H9 (cell line): ENCODE measurements at regions not wholly inside any gene's neighbourhood (a gene's known extent, or its start where the extent isn't known, plus 50 kb on each side); places are given as distances from the start of the nearest gene placed in this dataset.

ENCODE experiments used
- DNase-seq: peaks from one replicate; pipeline ENCODE4 v3.0.0-alpha.2; 2017
- H2AFZ ChIP-seq: one replicate; pipeline ENCODE4 v1.6.1; 2013; ENCODE audit warnings: mild to moderate bottlenecking, low read length, control low read depth, moderate library complexity
- H2AK5ac ChIP-seq: 2 replicates; pipeline ENCODE4 v1.6.1; 2013; ENCODE audit warnings: low read length, control low read depth, mixed read lengths; ENCODE audit not compliant: insufficient read length
- H2BK120ac ChIP-seq: one replicate; pipeline ENCODE4 v1.6.1; 2013; ENCODE audit warnings: low read depth, mild to moderate bottlenecking, low read length, control low read depth, inconsistent platforms; ENCODE audit not compliant: poor library complexity, severe bottlenecking
- H2BK12ac ChIP-seq: 2 replicates; pipeline ENCODE4 v1.6.1; 2013; ENCODE audit warnings: low read length, control low read depth, mixed read lengths, low read depth; ENCODE audit not compliant: insufficient read length
- H2BK15ac ChIP-seq: 2 replicates; pipeline ENCODE4 v1.6.1; 2013; ENCODE audit warnings: low read depth, low read length, control low read depth
- H2BK20ac ChIP-seq: one replicate; pipeline ENCODE4 v1.6.1; 2013; ENCODE audit warnings: low read depth, mild to moderate bottlenecking, low read length, control low read depth, inconsistent platforms; ENCODE audit not compliant: poor library complexity, severe bottlenecking
- H2BK5ac ChIP-seq: 2 replicates; pipeline ENCODE4 v1.6.1; 2013; ENCODE audit warnings: low read length, control low read depth, mixed read lengths; ENCODE audit not compliant: insufficient read length
- H3K14ac ChIP-seq: 2 replicates; pipeline ENCODE4 v1.6.1; 2013; ENCODE audit warnings: low read length, control low read depth; ENCODE audit not compliant: insufficient read depth
- H3K18ac ChIP-seq: 2 replicates; pipeline ENCODE4 v1.6.1; 2013; ENCODE audit warnings: low read depth, mild to moderate bottlenecking, mixed read lengths, low read length, control low read depth; ENCODE audit not compliant: insufficient read length
- H3K23ac ChIP-seq: 2 replicates; pipeline ENCODE4 v1.6.1; 2013; ENCODE audit warnings: low read length, control low read depth, mixed read lengths, low read depth; ENCODE audit not compliant: insufficient read length
- H3K23me2 ChIP-seq: 2 replicates; pipeline ENCODE4 v1.6.1; 2013; ENCODE audit warnings: low read depth, mild to moderate bottlenecking, mixed read lengths, low read length, control low read depth; ENCODE audit not compliant: insufficient read length, poor library complexity, severe bottlenecking
- H3K27ac ChIP-seq: 2 replicates; pipeline ENCODE4 v1.5.1; 2013; ENCODE audit warnings: low read length, control low read depth, mixed read lengths, low read depth; ENCODE audit not compliant: insufficient read length
- H3K27me3 ChIP-seq: 2 replicates; pipeline ENCODE4 v1.6.1; 2013; ENCODE audit warnings: low read length, control low read depth, inconsistent platforms; ENCODE audit not compliant: insufficient read depth
- H3K4ac ChIP-seq: 2 replicates; pipeline ENCODE4 v1.6.1; 2013; ENCODE audit warnings: low read depth, mild to moderate bottlenecking, control low read depth, inconsistent platforms, low read length, moderate library complexity
- H3K4me1 ChIP-seq: 2 replicates; pipeline ENCODE4 v1.6.1; 2013; ENCODE audit warnings: low read length, control low read depth, inconsistent platforms; ENCODE audit not compliant: insufficient read depth
- H3K4me2 ChIP-seq: 2 replicates; pipeline ENCODE4 v1.6.1; 2013; ENCODE audit warnings: low read length, control low read depth, mixed read lengths; ENCODE audit not compliant: insufficient read length, insufficient read depth
- H3K56ac ChIP-seq: 2 replicates; pipeline ENCODE4 v1.6.1; 2013; ENCODE audit warnings: low read depth, mild to moderate bottlenecking, mixed read lengths, low read length, control low read depth; ENCODE audit not compliant: insufficient read length
- H3K79me1 ChIP-seq: 2 replicates; pipeline ENCODE4 v1.6.1; 2013; ENCODE audit warnings: low read depth, mild to moderate bottlenecking, moderate library complexity, low read length, control low read depth, inconsistent platforms; ENCODE audit not compliant: insufficient read depth, poor library complexity, severe bottlenecking
- H3K79me2 ChIP-seq: 2 replicates; pipeline ENCODE4 v1.6.1; 2013; ENCODE audit warnings: low read length, control low read depth, inconsistent platforms; ENCODE audit not compliant: insufficient read depth
- H3K9ac ChIP-seq: 2 replicates; pipeline ENCODE4 v1.6.1; 2013; ENCODE audit warnings: low read length, control low read depth, mixed read lengths; ENCODE audit not compliant: insufficient read length; ENCODE audit errors: extremely low read depth
- H3K9me3 ChIP-seq: one replicate; pipeline ENCODE4 v1.6.1; 2013; ENCODE audit warnings: low read depth, low read length, inconsistent platforms; ENCODE audit not compliant: control insufficient read depth
- H3T11ph ChIP-seq: one replicate; pipeline ENCODE4 v1.6.1; 2013; ENCODE audit warnings: mild to moderate bottlenecking, low read length, control low read depth, inconsistent platforms
- H4K20me1 ChIP-seq: one replicate; pipeline ENCODE4 v1.6.1; 2013; ENCODE audit not compliant: control insufficient read depth, insufficient read length, insufficient read depth
- H4K5ac ChIP-seq: 2 replicates; pipeline ENCODE4 v1.6.1; 2013; ENCODE audit warnings: low read depth, mild to moderate bottlenecking, mixed read lengths, low read length, control low read depth; ENCODE audit not compliant: insufficient read length
- H4K8ac ChIP-seq: replicated peaks from 2 replicates; pipeline ENCODE4 v1.6.1; 2013; ENCODE audit warnings: low read length, control low read depth, mixed read lengths, low read depth; ENCODE audit not compliant: insufficient read length
- H4K91ac ChIP-seq: 2 replicates; pipeline ENCODE4 v1.6.1; 2013; ENCODE audit warnings: low read depth, mild to moderate bottlenecking, moderate library complexity, mixed read lengths, low read length, control low read depth; ENCODE audit not compliant: insufficient read length
- H3K27ac Mint-ChIP-seq, 3 experiments: 2 replicates in 2 of 3; 3 replicates in 1 of 3; pipeline ENCODE4 v1.8.0; 2020 to 2021; ENCODE audit warnings: mixed read lengths in 3 of 3, mild to moderate bottlenecking in 1 of 3, moderate library complexity in 1 of 3
- H3K27me3 Mint-ChIP-seq: 2 replicates; pipeline ENCODE4 v1.8.0; 2021; ENCODE audit warnings: low read depth, mild to moderate bottlenecking, moderate library complexity, mixed read lengths
- H3K36me3 Mint-ChIP-seq, 3 experiments: 2 replicates in 2 of 3; 3 replicates in 1 of 3; pipeline ENCODE4 v1.8.0; 2020 to 2021; ENCODE audit warnings: low read depth in 3 of 3, mixed read lengths in 3 of 3; ENCODE audit not compliant: insufficient read depth in 1 of 3
- H3K4me1 Mint-ChIP-seq, 2 experiments: 2 replicates each; pipeline ENCODE4 v1.8.0; 2020; ENCODE audit warnings: mixed read lengths in 2 of 2
- H3K4me3 Mint-ChIP-seq, 2 experiments: 2 replicates in 1 of 2; 3 replicates in 1 of 2; pipeline ENCODE4 v1.8.0; 2020 to 2021; ENCODE audit warnings: mild to moderate bottlenecking in 2 of 2, mixed read lengths in 2 of 2, moderate library complexity in 1 of 2
- H3K9me3 Mint-ChIP-seq, 2 experiments: 2 replicates in 1 of 2; 3 replicates in 1 of 2; pipeline ENCODE4 v1.8.0; 2020; ENCODE audit warnings: mild to moderate bottlenecking in 2 of 2, mixed read lengths in 2 of 2, moderate library complexity in 1 of 2
- WGBS: extraction: QIAGEN DNeasy Blood & Tissue Kit; methylation state at CpG from one replicate; pipeline ENCODE4 v1.1.7; 2013; ENCODE audit warnings: missing lambda C conversion rate, low lambda C conversion rate, mixed read lengths; ENCODE audit not compliant: insufficient read length; ENCODE audit errors: extremely low coverage; 5-methylcytosine and 5-hydroxymethylcytosine counted together
- TF ChIP-seq, protein P1 (sequence below): fragments of 200-600 bp; sonication (generic); conservative IDR thresholded peaks from 3 replicates; pipeline ENCODE4 v1.8.0; 2021; ENCODE audit warnings: antibody characterized with exemption, mild to moderate bottlenecking

DNA sequence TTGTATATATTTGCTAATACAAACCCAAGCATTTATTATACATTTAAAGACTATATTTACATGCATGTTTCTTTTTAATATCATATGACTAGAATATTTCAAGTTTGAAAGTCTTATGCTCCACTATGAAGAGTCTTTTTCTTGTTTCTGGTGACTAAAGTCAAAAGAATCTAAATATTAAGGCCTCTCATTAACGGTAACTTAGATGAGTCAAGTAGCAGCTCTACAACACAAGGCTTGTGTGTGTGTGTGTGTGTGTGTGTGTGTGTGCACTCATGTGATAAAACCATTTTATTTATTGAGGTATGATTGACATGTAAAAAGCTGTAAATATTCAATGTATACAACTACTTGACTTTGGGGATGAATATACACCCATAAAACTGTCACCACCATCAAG lies 275.6 kb downstream of the TFAP2B start:
- TF ChIP-seq, protein P1, sequence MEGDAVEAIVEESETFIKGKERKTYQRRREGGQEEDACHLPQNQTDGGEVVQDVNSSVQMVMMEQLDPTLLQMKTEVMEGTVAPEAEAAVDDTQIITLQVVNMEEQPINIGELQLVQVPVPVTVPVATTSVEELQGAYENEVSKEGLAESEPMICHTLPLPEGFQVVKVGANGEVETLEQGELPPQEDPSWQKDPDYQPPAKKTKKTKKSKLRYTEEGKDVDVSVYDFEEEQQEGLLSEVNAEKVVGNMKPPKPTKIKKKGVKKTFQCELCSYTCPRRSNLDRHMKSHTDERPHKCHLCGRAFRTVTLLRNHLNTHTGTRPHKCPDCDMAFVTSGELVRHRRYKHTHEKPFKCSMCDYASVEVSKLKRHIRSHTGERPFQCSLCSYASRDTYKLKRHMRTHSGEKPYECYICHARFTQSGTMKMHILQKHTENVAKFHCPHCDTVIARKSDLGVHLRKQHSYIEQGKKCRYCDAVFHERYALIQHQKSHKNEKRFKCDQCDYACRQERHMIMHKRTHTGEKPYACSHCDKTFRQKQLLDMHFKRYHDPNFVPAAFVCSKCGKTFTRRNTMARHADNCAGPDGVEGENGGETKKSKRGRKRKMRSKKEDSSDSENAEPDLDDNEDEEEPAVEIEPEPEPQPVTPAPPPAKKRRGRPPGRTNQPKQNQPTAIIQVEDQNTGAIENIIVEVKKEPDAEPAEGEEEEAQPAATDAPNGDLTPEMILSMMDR, result no peak
- Histone ChIP-seq H3K23ac (no peak overlapping the region), H2AK5ac (no peak overlapping the region), H2BK120ac (no peak overlapping the region), H2BK5ac (no peak overlapping the region), H3K79me2 (no peaks in the 10 kb centered on the region), H3K4ac (no peak overlapping the region), H2BK15ac (no peak overlapping the region), H3K27ac (no peak overlapping the region), H4K5ac (no peak overlapping the region), H3K27me3 (no peaks in the 10 kb centered on the region), H3K23me2 (no peaks in the 10 kb centered on the region), H2AFZ (no peak overlapping the region), H3K14ac (no peak overlapping the region), H3K79me1 (no peaks in the 10 kb centered on the region), H3K56ac (no peak overlapping the region), H3K18ac (no peak overlapping the region), H3K9ac (no peak overlapping the region), H4K20me1 (no peaks in the 10 kb centered on the region), H3T11ph (no peak overlapping the region), H4K8ac (no peak overlapping the region), H3K4me2 (no peak overlapping the region), H2BK20ac (no peak overlapping the region), H2BK12ac (no peak overlapping the region), H3K9me3 (no peaks in the 10 kb centered on the region), H3K4me1 (no peaks in the 10 kb centered on the region), H4K91ac (no peak overlapping the region)
- no peak for DNase-seq
- Mint-ChIP-seq H3K27ac (no peak overlapping the region), H3K36me3 (peaks cover 1 to 7% (median 2%) of the 10 kb centered on the region in 3 experiments; a peak in 4 of 7 replicates), H3K27me3 (no peaks in the 10 kb centered on the region), H3K4me3 (no peak overlapping the region), H3K9me3 (peaks cover 12 to 14% of the 10 kb centered on the region in 2 experiments), H3K4me1 (no peaks in the 10 kb centered on the region)
- WGBS, result no CpG with 5 or more reads among the region's 1 CpG
